Esophagus muscularis mucosa (tissue), 4 donors: ENCODE measurements at regions not wholly inside any gene's neighbourhood (a gene's known extent, or its start where the extent isn't known, plus 50 kb on each side); places are given as distances from the start of the nearest gene placed in this dataset.

Experiments used
- CTCF ChIP-seq, 3 experiments: fragments of 200-600 bp in 2 of 3; fragments of 450-650 bp in 1 of 3; sonication (generic) in 2 of 3; IDR thresholded peaks; one replicate each; pipeline ENCODE4 v1.5.1; 2017 to 2019; ENCODE audit warnings: antibody characterized with exemption in 3 of 3, mild to moderate bottlenecking in 2 of 3, moderate library complexity in 1 of 3
- EP300 ChIP-seq: sonication (generic); formaldehyde crosslinking; IDR thresholded peaks from one replicate; pipeline ENCODE4 v1.6.1; 2017; ENCODE audit warnings: antibody characterized with exemption
- POLR2A ChIP-seq: fragments of 450-650 bp; IDR thresholded peaks from one replicate; pipeline ENCODE4 v1.6.1; 2017; ENCODE audit warnings: antibody characterized with exemption, moderate library complexity, mild to moderate bottlenecking, low read depth

DNA sequence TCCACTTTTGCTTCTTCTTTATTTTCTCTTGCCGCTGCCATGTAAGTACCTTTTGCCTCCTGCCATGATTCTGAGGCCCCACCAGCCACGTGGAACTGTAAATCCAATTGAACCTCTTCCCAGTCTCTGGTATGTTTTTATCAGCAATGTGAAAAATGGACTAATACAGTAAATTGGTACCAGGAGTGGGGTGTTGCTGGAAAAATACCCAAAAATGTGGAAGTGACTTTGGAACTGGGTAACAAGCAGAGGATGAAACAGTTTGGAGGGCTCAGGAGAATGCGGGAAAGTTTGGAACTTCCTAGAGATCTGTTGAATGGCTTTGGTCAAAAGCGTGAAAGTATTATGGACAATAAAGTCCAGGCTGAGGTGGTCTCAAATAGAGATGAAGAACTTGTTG lies 670.3 kb upstream of the ZWINT start:
- no peak for TF ChIP-seq POLR2A
- no peak for TF ChIP-seq EP300
- no peak for TF ChIP-seq CTCF (IDR thresholded peaks at IDR 0.05)
